C4-2B (cell line): ENCODE measurements at regions not wholly inside any gene's neighbourhood (a gene's known extent, or its start where the extent isn't known, plus 50 kb on each side); places are given as distances from the start of the nearest gene placed in this dataset.

Experiments
- CTCF ChIP-seq: fragments of 450-650 bp; conservative IDR thresholded peaks from 2 replicates; pipeline ENCODE4 v1.5.1; 2017; ENCODE audit warnings: mild to moderate bottlenecking
- ZFX ChIP-seq: fragments of 450-650 bp; IDR thresholded peaks from 2 replicates; pipeline ENCODE4 v1.6.1; 2017

DNA sequence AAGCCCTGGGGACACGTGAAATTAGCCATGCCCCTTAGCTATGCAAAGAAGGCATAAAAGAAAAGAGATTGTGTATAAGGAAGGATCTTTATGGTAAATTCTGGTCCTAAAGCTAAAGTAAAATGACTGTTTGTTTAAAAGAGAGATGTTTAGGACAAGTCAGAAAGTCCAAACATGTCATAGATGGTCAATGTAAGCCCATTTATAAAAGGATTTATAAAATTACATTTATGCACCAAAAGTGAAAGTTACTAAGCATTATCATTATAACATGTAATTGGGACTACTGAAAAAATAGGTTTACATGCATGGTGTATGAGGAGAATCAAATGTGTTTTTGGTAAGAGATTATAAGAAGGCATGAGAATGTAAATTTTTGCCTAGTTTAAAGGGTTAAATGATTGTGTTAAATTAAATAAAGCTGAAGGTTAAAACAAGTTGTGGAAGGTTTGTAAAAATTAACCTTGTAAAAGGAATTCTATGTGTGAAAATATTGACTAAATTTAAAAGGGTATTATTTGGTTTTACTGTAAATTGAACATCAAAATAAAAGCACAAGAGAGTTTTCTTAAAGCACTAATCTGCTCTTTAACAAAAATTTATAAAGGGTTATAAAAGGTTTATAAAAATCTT lies 50.4 kb upstream of the TSPAN8 start:
- TF ChIP-seq CTCF = no peak
- TF ChIP-seq ZFX = no peak
